Natural killer cell (primary cell): ENCODE measurements at regions not wholly inside any gene's neighbourhood (a gene's known extent, or its start where the extent isn't known, plus 50 kb on each side); places are given as distances from the start of the nearest gene placed in this dataset.

ENCODE experiments used
- ATAC-seq, 3 donors: fragments of 150-1000 bp in 2 of 3; fragments of 200-7000 bp in 1 of 3; cut with Tn5 transposase; 1 replicate in 1 of 3; 2 replicates in 2 of 3; pipeline ENCODE4 v1.10.0; 2021; ENCODE audit warnings: mild to moderate bottlenecking in 2 of 3, moderate library complexity in 2 of 3
- DNase-seq, 2 donors: peaks; one replicate each; pipeline versions ENCODE4 v3.0.0 to v3.0.0-alpha.2; 2013 to 2021; ENCODE audit warnings: mixed read lengths in 1 of 2
- H3K27ac ChIP-seq: one replicate; pipeline ENCODE4 v1.5.1; 2013; ENCODE audit warnings: mild to moderate bottlenecking, low read length
- H3K27me3 ChIP-seq: one replicate; pipeline ENCODE4 v1.6.1; 2013; ENCODE audit warnings: low read length; ENCODE audit not compliant: control insufficient read depth, insufficient read depth
- H3K36me3 ChIP-seq: one replicate; pipeline ENCODE4 v1.6.1; 2013; ENCODE audit warnings: low read length; ENCODE audit not compliant: control insufficient read depth, insufficient read depth
- H3K4me1 ChIP-seq: one replicate; pipeline ENCODE4 v1.6.1; 2013; ENCODE audit warnings: low read length; ENCODE audit not compliant: control insufficient read depth, insufficient read depth
- H3K4me3 ChIP-seq: one replicate; pipeline ENCODE4 v1.5.1; 2013; ENCODE audit warnings: low read length
- H3K9me3 ChIP-seq: one replicate; pipeline ENCODE4 v1.6.1; 2013; ENCODE audit warnings: low read length; ENCODE audit not compliant: control insufficient read depth, insufficient read depth
- H3K27ac Mint-ChIP-seq, 2 donors: one replicate each; pipeline ENCODE4 v1.8.0; 2022; ENCODE audit warnings: mild to moderate bottlenecking in 2 of 2, mixed read lengths in 2 of 2, moderate library complexity in 1 of 2
- H3K27me3 Mint-ChIP-seq, 2 donors: one replicate each; pipeline ENCODE4 v1.8.0; 2022; ENCODE audit warnings: low read depth in 2 of 2, mixed read lengths in 2 of 2
- H3K36me3 Mint-ChIP-seq: one replicate; pipeline ENCODE4 v1.8.0; 2022; ENCODE audit warnings: mixed read lengths
- H3K4me1 Mint-ChIP-seq, 2 donors: one replicate each; pipeline ENCODE4 v1.8.0; 2022; ENCODE audit warnings: mixed read lengths in 2 of 2
- H3K4me3 Mint-ChIP-seq: one replicate; pipeline ENCODE4 v1.8.0; 2022; ENCODE audit warnings: mild to moderate bottlenecking, moderate library complexity, mixed read lengths
- H3K9me3 Mint-ChIP-seq, 2 donors: one replicate each; pipeline ENCODE4 v1.8.0; 2022; ENCODE audit warnings: mixed read lengths in 2 of 2
- CTCF ChIP-seq: fragments of 200-600 bp; IDR thresholded peaks from one replicate; pipeline ENCODE4 v1.8.0; 2022; ENCODE audit warnings: antibody characterized with exemption
- WGBS: methylation state at CpG from one replicate; pipeline ENCODE4 v1.1.7; 2013; ENCODE audit warnings: missing lambda C conversion rate; ENCODE audit not compliant: insufficient coverage; 5-methylcytosine and 5-hydroxymethylcytosine counted together
- intact Hi-C: fragments of 100-400 bp; cut with micrococcal nuclease; formaldehyde crosslinking; loops from one replicate; pipeline ENCODE4 v1.14.2; 2022

GRCh38 chr1:221795380-221795779 is 53.5 kb upstream of the DUSP10 start:
- Mint-ChIP-seq H3K9me3 (no peaks in the 10 kb centered on the region), H3K4me1 (peaks cover 20 to 27% of the 10 kb centered on the region in 2 donors), H3K36me3 (no peaks in the 10 kb centered on the region), H3K27me3 (peaks cover 0 to 1% of the 10 kb centered on the region in 2 donors), H3K27ac (peak overlapping the region; percentile 88 to 90), H3K4me3 (no peak overlapping the region)
- 63% methylated on average over 1 of the region's 3 CpGs for WGBS
- H3K36me3 ChIP-seq: no peaks in the 10 kb centered on the region
- no peak for TF ChIP-seq CTCF
- H3K9me3 ChIP-seq: no peaks in the 10 kb centered on the region
- H3K27ac ChIP-seq: no peak overlapping the region
- no peak overlapping the region for H3K4me3 ChIP-seq
- peaks cover 16% of the 10 kb centered on the region for H3K4me1 ChIP-seq
- peak in 1 of 3 donors; percentile 11 for ATAC-seq
- intact Hi-C loops: loop anchor here (1.0 to 2.0 kb wide), 2 partner anchors 13 to 34 kb away; no protein-coding TSS in a partner anchor
- no peak for DNase-seq
- H3K27me3 ChIP-seq: no peaks in the 10 kb centered on the region

- peak overlapping the region; percentile 88 to 90 for H3K27ac Mint-ChIP-seq
- WGBS: 96% methylated on average over 1 of the region's 1 CpG
- no peaks in the 10 kb centered on the region for H3K36me3 Mint-ChIP-seq
- TF ChIP-seq CTCF: no peak
- H3K27me3 ChIP-seq: no peaks in the 10 kb centered on the region
- ATAC-seq (no peak), DNase-seq (no peak)
- H3K4me3 Mint-ChIP-seq: no peak overlapping the region
- no peak overlapping the region for H3K4me3 ChIP-seq
- peaks cover 16% of the 10 kb centered on the region for H3K4me1 ChIP-seq
- H3K9me3 ChIP-seq: no peaks in the 10 kb centered on the region
- no peaks in the 10 kb centered on the region for H3K27me3 Mint-ChIP-seq
- no peak overlapping the region for H3K27ac ChIP-seq
- intact Hi-C loops: loop anchor here (1.0 to 5.0 kb wide), 5 partner anchors 14 to 273 kb away; no protein-coding TSS in a partner anchor
- peaks cover 19 to 26% of the 10 kb centered on the region in 2 donors for H3K4me1 Mint-ChIP-seq
- H3K9me3 Mint-ChIP-seq: no peaks in the 10 kb centered on the region
- no peaks in the 10 kb centered on the region for H3K36me3 ChIP-seq
These were observed 53.0 kb upstream of the DUSP10 start for GRCh38 chr1:221794935-221795334.

GRCh38 chr1:221794079-221794670 is 52.3 kb upstream of the DUSP10 start:
- H3K36me3 Mint-ChIP-seq: no peaks in the 10 kb centered on the region
- intact Hi-C loops: loop anchor here (1.0 to 5.0 kb wide), 4 partner anchors 15 to 272 kb away; no protein-coding TSS in a partner anchor
- Histone ChIP-seq H3K9me3 (no peaks in the 10 kb centered on the region), H3K36me3 (no peaks in the 10 kb centered on the region), H3K4me3 (no peak overlapping the region), H3K27ac (peak overlapping the region; percentile 57), H3K27me3 (no peaks in the 10 kb centered on the region), H3K4me1 (peaks cover 16% of the 10 kb centered on the region)
- H3K4me3 Mint-ChIP-seq: peak overlapping the region; percentile 65
- no peaks in the 10 kb centered on the region for H3K27me3 Mint-ChIP-seq
- H3K9me3 Mint-ChIP-seq: no peaks in the 10 kb centered on the region
- peak overlapping the region; percentile 88 to 90 for H3K27ac Mint-ChIP-seq
- 20% methylated on average over 1 of the region's 2 CpGs for WGBS
- DNase-seq: peak in 1 of 2 donors; percentile 79
- peaks cover 19 to 26% of the 10 kb centered on the region in 2 donors for H3K4me1 Mint-ChIP-seq
- ATAC-seq: peak; percentile 76 to 89 (median 82)
- no peak for TF ChIP-seq CTCF
